ENCODE measurements at regions not wholly inside any gene's neighbourhood (a gene's known extent, or its start where the extent isn't known, plus 50 kb on each side); places are given as distances from the start of the nearest gene placed in this dataset.

DNA sequence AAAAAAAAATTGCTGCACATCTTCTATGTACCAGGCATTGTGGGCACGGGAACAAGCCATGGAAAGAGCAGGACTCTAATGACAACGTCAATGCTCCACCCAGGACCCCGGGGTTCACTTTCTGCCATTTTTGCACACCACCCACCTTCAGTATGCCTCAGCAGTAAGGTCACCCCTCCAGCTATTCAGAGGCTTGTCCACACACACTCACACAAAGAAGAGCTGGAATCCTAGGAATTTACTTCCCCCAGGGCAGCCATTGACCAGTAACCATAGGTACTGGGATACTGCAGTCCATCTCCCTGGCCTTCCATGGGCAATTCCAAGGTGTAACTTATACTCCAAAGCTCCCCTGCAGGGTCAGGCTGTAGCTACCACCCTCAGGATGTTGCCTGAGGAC is 170.8 kb downstream of the SUCLG1 start:
- no peaks in the 10 kb centered on the region for H3K27me3 Mint-ChIP-seq
- H3K4me1 Mint-ChIP-seq (ENCODE audit: unreplicated experiment), result no peaks in the 10 kb centered on the region
- no peaks in the 10 kb centered on the region for H3K9me3 Mint-ChIP-seq
- H3K27ac Mint-ChIP-seq, result no peak overlapping the region
- H3K4me3 Mint-ChIP-seq, result no peak overlapping the region
- no peak for DNase-seq (ENCODE audit: extremely low spot score, unreplicated experiment)
- no peaks in the 10 kb centered on the region for H3K36me3 Mint-ChIP-seq
- TF ChIP-seq, protein P1, sequence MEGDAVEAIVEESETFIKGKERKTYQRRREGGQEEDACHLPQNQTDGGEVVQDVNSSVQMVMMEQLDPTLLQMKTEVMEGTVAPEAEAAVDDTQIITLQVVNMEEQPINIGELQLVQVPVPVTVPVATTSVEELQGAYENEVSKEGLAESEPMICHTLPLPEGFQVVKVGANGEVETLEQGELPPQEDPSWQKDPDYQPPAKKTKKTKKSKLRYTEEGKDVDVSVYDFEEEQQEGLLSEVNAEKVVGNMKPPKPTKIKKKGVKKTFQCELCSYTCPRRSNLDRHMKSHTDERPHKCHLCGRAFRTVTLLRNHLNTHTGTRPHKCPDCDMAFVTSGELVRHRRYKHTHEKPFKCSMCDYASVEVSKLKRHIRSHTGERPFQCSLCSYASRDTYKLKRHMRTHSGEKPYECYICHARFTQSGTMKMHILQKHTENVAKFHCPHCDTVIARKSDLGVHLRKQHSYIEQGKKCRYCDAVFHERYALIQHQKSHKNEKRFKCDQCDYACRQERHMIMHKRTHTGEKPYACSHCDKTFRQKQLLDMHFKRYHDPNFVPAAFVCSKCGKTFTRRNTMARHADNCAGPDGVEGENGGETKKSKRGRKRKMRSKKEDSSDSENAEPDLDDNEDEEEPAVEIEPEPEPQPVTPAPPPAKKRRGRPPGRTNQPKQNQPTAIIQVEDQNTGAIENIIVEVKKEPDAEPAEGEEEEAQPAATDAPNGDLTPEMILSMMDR (conservative IDR thresholded peaks at IDR 0.05), result no peak

DNA sequence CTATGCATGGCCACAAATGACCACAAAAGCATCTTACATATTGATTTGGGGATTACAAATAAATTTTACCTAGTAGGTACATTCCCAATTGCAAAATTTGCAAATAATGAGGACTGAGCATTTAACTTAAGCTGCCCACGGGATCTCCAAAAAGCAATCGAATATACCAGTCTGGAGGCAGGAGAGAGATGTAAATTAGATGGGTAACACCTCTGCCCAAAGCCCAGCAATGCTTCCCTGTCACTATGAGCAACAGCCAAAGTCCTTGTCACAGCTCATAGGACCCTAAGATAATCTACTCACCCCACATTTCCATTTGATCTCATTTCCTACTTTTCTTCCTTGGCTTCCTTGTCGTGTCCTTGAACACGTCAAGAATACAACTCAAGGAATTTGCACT is 172.2 kb downstream of the SUCLG1 start:
- Mint-ChIP-seq H3K4me1 (ENCODE audit: unreplicated experiment) (no peaks in the 10 kb centered on the region), H3K9me3 (no peaks in the 10 kb centered on the region), H3K4me3 (no peak overlapping the region), H3K27me3 (no peaks in the 10 kb centered on the region), H3K27ac (no peak overlapping the region), H3K36me3 (no peaks in the 10 kb centered on the region)
- DNase-seq (ENCODE audit: extremely low spot score, unreplicated experiment), result no peak
- TF ChIP-seq, protein P1 (conservative IDR thresholded peaks at IDR 0.05), result no peak

DNA sequence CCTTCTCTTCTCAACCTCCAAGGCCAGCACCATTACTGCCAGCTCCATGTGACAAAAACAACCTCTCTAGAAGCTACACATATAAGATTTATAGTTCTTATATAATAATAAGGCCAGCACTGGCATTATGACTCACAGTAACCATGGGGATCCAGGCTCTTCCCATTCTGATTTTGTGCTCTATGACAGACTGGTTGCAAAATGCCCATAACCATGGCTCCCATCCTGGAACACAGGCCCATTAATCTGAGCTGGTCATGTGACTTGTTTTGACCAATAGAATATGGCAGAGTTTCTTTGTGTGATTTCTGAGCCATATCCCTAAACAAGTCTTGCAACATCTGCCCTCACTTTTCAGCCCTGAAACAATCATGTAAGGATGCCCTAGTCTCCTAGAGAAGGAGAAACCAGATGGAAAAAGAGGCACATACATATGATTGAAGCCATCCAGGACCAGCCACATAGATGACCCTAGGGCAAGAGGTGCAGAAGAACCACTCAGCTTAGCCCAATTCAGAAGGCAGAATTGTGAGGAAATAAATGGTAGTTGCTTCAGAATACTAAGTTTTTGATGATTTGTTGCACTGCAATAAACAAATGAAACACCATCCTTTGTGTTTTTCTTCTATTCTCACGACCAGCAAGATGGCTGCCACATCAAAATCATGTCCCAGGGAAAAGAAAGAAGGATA is 173.9 kb downstream of the SUCLG1 start:
- DNase-seq (ENCODE audit: extremely low spot score, unreplicated experiment), result no peak
- Mint-ChIP-seq H3K4me3 (no peak overlapping the region), H3K4me1 (ENCODE audit: unreplicated experiment) (no peaks in the 10 kb centered on the region), H3K36me3 (no peaks in the 10 kb centered on the region), H3K27me3 (no peaks in the 10 kb centered on the region), H3K9me3 (no peaks in the 10 kb centered on the region), H3K27ac (no peak overlapping the region)
- TF ChIP-seq, protein P1 (conservative IDR thresholded peaks at IDR 0.05), result no peak

DNA sequence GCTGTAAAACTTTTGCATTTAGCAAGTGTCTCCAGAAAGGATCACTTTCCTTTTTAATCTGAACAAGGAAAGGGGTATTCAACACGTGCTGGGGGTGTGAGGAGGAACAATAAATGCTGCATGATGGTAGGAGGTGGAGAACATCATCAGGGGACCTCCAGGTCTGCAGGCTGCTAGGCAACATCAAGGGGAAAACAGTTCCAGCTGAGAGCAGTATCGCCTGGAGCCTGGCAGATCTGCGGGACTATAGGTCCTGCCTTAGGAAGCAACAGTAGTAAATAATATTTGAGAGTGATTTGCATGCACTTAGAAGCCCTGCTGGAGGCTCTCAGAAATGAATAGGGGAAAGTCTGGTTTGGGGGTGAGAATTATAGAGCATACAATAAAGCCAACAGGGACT is 175.6 kb downstream of the SUCLG1 start:
- no peak overlapping the region for H3K4me3 Mint-ChIP-seq
- H3K36me3 Mint-ChIP-seq, result no peaks in the 10 kb centered on the region
- no peak for DNase-seq (ENCODE audit: extremely low spot score, unreplicated experiment)

DNA sequence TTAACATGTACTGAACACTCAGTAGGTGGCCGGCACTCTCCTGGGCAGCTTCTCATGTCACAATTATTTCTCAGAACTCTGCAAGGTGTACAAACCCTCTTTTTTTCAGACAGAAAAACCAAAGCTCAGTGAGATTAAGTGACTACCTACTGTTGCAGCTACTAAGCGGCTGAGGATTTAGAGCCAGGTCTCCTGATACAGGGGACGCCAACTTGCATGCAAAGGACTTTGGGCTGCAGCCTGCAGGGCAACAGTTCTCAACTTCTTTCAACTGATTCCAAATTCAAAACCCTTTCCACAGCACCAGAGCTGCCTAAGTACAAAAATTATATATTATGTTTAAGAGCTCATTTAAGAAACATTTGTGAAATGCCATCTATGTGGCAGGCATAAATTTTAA is 177.6 kb downstream of the SUCLG1 start:
- Mint-ChIP-seq H3K27ac (no peak overlapping the region), H3K27me3 (no peaks in the 10 kb centered on the region), H3K9me3 (no peaks in the 10 kb centered on the region), H3K4me3 (no peak overlapping the region), H3K36me3 (no peaks in the 10 kb centered on the region), H3K4me1 (ENCODE audit: unreplicated experiment) (no peaks in the 10 kb centered on the region)
- TF ChIP-seq, protein P1 (conservative IDR thresholded peaks at IDR 0.05), result no peak
- no peak for DNase-seq (ENCODE audit: extremely low spot score, unreplicated experiment)

More for the DNA sequence above, 175.6 kb downstream of the SUCLG1 start:
- TF ChIP-seq, protein P1 (conservative IDR thresholded peaks at IDR 0.05), result no peak
- H3K4me1 Mint-ChIP-seq (ENCODE audit: unreplicated experiment), result no peaks in the 10 kb centered on the region
- no peak overlapping the region for H3K27ac Mint-ChIP-seq
- H3K9me3 Mint-ChIP-seq, result no peaks in the 10 kb centered on the region
- H3K27me3 Mint-ChIP-seq, result no peaks in the 10 kb centered on the region
